ENCODE measurements at regions not wholly inside any gene's neighbourhood (a gene's known extent, or its start where the extent isn't known, plus 50 kb on each side); places are given as distances from the start of the nearest gene placed in this dataset.
"Not testable (repeated sequence)": the region's sequence is repeated elsewhere in the genome, so short reads cannot be mapped to it uniquely, and the experiment has no call there.

- H3K79me2 ChIP-seq (ENCODE audit: insufficient read depth, low read depth, low read length); H4K20me1 ChIP-seq (ENCODE audit: insufficient read depth, low read length); intact Hi-C loops (cut with micrococcal nuclease; ENCODE audit: unreplicated experiment); BruUV-seq (replicated peaks); CTCF ChIA-PET (ENCODE audit: unreplicated experiment); H3K9me2 ChIP-seq (ENCODE audit: insufficient read depth, low read length); H3K4me2 ChIP-seq (ENCODE audit: low read length); H2AFZ ChIP-seq (ENCODE audit: low read length); DNase-seq (ENCODE audit: low spot score); H3K27ac ChIP-seq (ENCODE audit: low read depth, low read length, poor library complexity, severe bottlenecking); H3K4me1 ChIP-seq (ENCODE audit: insufficient read depth, low read length, poor library complexity, severe bottlenecking); H3K36me3 ChIP-seq (ENCODE audit: insufficient read depth, low read length); H3K4me3 ChIP-seq (ENCODE audit: low read depth, low read length, poor library complexity, severe bottlenecking); H3K9me3 ChIP-seq (ENCODE audit: low read length); POLR2A ChIA-PET: not testable (repeated sequence)
Observed at GRCh38 chr9:41040705-41041342, 87.7 kb downstream of the FOXD4L6 start.

- H3K9me2 ChIP-seq (ENCODE audit: insufficient read depth, low read length); H3K79me2 ChIP-seq (ENCODE audit: insufficient read depth, low read depth, low read length); H3K9me3 ChIP-seq (ENCODE audit: low read length); CTCF ChIA-PET (ENCODE audit: unreplicated experiment); H4K20me1 ChIP-seq (ENCODE audit: insufficient read depth, low read length); H3K4me2 ChIP-seq (ENCODE audit: low read length); POLR2A ChIA-PET; H3K27ac ChIP-seq (ENCODE audit: low read depth, low read length, poor library complexity, severe bottlenecking); DNase-seq (ENCODE audit: low spot score); H2AFZ ChIP-seq (ENCODE audit: low read length); H3K36me3 ChIP-seq (ENCODE audit: insufficient read depth, low read length); intact Hi-C loops (cut with micrococcal nuclease; ENCODE audit: unreplicated experiment); H3K4me1 ChIP-seq (ENCODE audit: insufficient read depth, low read length, poor library complexity, severe bottlenecking); BruUV-seq (replicated peaks); H3K4me3 ChIP-seq (ENCODE audit: low read depth, low read length, poor library complexity, severe bottlenecking): not testable (repeated sequence)
Observed at GRCh38 chr9:41035276-41035675, 93.2 kb downstream of the FOXD4L6 start.

DNA sequence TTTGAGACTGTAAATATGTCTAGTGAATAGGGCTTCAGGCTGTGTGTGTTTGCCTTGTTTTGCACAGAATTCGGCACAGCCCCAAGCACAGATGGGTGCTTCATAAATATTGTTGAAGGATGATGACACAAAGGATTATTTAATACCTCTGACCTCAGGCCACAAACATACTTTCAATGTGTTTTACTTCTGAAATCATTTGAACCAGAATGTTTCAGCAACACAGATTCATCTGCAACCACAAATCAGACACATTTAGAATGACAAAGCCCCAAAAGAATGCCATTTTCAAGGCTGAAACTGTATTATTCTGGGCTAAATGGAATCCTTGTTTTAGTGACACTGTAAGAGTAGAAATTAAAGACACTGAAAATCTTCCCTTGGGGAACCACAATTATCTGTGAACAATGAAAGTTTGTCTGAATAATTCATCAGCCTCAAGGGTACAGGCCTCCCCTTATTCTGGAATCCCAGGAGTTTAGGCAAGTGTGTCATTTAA lies 93.7 kb downstream of the FOXD4L6 start:
- CTCF ChIA-PET (ENCODE audit: unreplicated experiment); H3K9me2 ChIP-seq (ENCODE audit: insufficient read depth, low read length); H3K27ac ChIP-seq (ENCODE audit: low read depth, low read length, poor library complexity, severe bottlenecking); POLR2A ChIA-PET; DNase-seq (ENCODE audit: low spot score); intact Hi-C loops (cut with micrococcal nuclease; ENCODE audit: unreplicated experiment); H3K4me3 ChIP-seq (ENCODE audit: low read depth, low read length, poor library complexity, severe bottlenecking); H3K79me2 ChIP-seq (ENCODE audit: insufficient read depth, low read depth, low read length); H3K4me1 ChIP-seq (ENCODE audit: insufficient read depth, low read length, poor library complexity, severe bottlenecking); BruUV-seq (replicated peaks); H3K4me2 ChIP-seq (ENCODE audit: low read length); H3K36me3 ChIP-seq (ENCODE audit: insufficient read depth, low read length); H3K9me3 ChIP-seq (ENCODE audit: low read length); H2AFZ ChIP-seq (ENCODE audit: low read length); H4K20me1 ChIP-seq (ENCODE audit: insufficient read depth, low read length): not testable (repeated sequence)

GRCh38 chr9:41033877-41034276 lies 94.6 kb downstream of the FOXD4L6 start:
- H3K9me3 ChIP-seq (ENCODE audit: low read length); H3K9me2 ChIP-seq (ENCODE audit: insufficient read depth, low read length); DNase-seq (ENCODE audit: low spot score); H3K4me1 ChIP-seq (ENCODE audit: insufficient read depth, low read length, poor library complexity, severe bottlenecking); H4K20me1 ChIP-seq (ENCODE audit: insufficient read depth, low read length); H3K79me2 ChIP-seq (ENCODE audit: insufficient read depth, low read depth, low read length); H2AFZ ChIP-seq (ENCODE audit: low read length); H3K36me3 ChIP-seq (ENCODE audit: insufficient read depth, low read length); POLR2A ChIA-PET; H3K4me3 ChIP-seq (ENCODE audit: low read depth, low read length, poor library complexity, severe bottlenecking); H3K4me2 ChIP-seq (ENCODE audit: low read length); H3K27ac ChIP-seq (ENCODE audit: low read depth, low read length, poor library complexity, severe bottlenecking); intact Hi-C loops (cut with micrococcal nuclease; ENCODE audit: unreplicated experiment); BruUV-seq (replicated peaks); CTCF ChIA-PET (ENCODE audit: unreplicated experiment): not testable (repeated sequence)

DNA sequence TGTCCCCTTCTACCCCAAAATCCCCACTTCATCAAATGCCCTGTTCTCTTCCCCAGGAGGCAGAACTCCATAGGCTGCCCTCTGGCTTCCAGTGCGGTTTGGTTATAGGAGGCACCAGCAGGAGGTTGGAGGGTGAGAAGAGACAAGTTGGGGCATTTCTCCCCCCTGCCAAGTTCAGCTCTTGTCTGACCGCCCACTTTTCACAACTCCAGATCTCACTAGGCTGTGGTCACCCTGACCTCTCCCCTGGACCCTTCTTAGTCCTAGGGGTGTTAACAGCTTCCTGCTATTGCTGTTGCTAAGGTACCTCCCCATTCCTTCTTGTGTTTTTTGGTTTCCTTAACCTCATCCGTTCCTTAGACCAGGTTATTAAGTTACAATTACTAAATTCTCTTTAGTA lies 95.1 kb downstream of the FOXD4L6 start:
- DNase-seq (ENCODE audit: low spot score): not testable (repeated sequence)

DNA sequence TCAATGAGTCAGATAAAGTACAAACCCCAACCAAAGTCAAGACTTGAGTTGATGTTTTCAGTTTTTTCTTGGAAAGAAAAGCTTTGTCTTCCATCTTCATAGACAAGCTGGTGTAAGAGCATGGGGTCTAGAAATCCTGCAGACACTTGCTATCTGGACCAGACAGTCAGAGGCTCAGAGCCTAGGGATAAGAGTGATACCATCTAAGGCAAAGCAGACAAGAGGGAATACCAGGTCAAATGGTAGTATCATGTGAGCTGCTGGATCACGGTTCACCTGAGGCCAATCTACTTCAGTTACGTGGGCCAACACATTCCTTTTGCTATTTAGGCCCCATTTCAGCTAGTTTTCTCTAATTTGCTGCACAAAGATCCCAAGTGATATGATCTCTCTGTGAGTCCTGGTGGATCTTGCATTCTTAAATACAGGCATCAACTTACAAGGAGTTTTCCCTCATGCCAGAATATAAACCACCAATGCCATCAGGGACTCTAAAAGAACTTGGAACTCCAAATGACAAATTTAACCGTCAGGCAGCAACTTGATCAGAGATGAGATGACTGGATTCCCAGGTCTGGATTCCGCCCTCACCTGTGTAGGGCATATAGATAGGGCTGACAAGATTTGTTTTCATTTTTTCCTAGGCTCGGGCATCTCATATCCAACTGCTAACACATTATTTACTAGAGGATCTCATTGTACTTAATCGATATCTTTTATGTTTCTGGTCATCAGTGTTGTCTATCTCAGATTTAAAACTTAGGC lies 101.4 kb downstream of the FOXD4L6 start:
- intact Hi-C loops (cut with micrococcal nuclease; ENCODE audit: unreplicated experiment); H3K79me2 ChIP-seq (ENCODE audit: insufficient read depth, low read depth, low read length); H2AFZ ChIP-seq (ENCODE audit: low read length); H3K4me1 ChIP-seq (ENCODE audit: insufficient read depth, low read length, poor library complexity, severe bottlenecking); POLR2A ChIA-PET; DNase-seq (ENCODE audit: low spot score); H3K4me3 ChIP-seq (ENCODE audit: low read depth, low read length, poor library complexity, severe bottlenecking); H3K4me2 ChIP-seq (ENCODE audit: low read length); H4K20me1 ChIP-seq (ENCODE audit: insufficient read depth, low read length); H3K27ac ChIP-seq (ENCODE audit: low read depth, low read length, poor library complexity, severe bottlenecking); H3K36me3 ChIP-seq (ENCODE audit: insufficient read depth, low read length); BruUV-seq (replicated peaks); H3K9me3 ChIP-seq (ENCODE audit: low read length); H3K9me2 ChIP-seq (ENCODE audit: insufficient read depth, low read length); CTCF ChIA-PET (ENCODE audit: unreplicated experiment): not testable (repeated sequence)

More for the DNA sequence above, 95.1 kb downstream of the FOXD4L6 start:
- H3K27ac ChIP-seq (ENCODE audit: low read depth, low read length, poor library complexity, severe bottlenecking); H3K4me1 ChIP-seq (ENCODE audit: insufficient read depth, low read length, poor library complexity, severe bottlenecking); H3K9me3 ChIP-seq (ENCODE audit: low read length); H3K4me2 ChIP-seq (ENCODE audit: low read length); H3K4me3 ChIP-seq (ENCODE audit: low read depth, low read length, poor library complexity, severe bottlenecking); intact Hi-C loops (cut with micrococcal nuclease; ENCODE audit: unreplicated experiment); POLR2A ChIA-PET; H3K9me2 ChIP-seq (ENCODE audit: insufficient read depth, low read length); H3K36me3 ChIP-seq (ENCODE audit: insufficient read depth, low read length); H2AFZ ChIP-seq (ENCODE audit: low read length); BruUV-seq (replicated peaks); H4K20me1 ChIP-seq (ENCODE audit: insufficient read depth, low read length); CTCF ChIA-PET (ENCODE audit: unreplicated experiment); H3K79me2 ChIP-seq (ENCODE audit: insufficient read depth, low read depth, low read length): not testable (repeated sequence)

Data from OCI-LY7 (cell line).